ENCODE measurements at regions not wholly inside any gene's neighbourhood (a gene's known extent, or its start where the extent isn't known, plus 50 kb on each side); places are given as distances from the start of the nearest gene placed in this dataset.

DNA sequence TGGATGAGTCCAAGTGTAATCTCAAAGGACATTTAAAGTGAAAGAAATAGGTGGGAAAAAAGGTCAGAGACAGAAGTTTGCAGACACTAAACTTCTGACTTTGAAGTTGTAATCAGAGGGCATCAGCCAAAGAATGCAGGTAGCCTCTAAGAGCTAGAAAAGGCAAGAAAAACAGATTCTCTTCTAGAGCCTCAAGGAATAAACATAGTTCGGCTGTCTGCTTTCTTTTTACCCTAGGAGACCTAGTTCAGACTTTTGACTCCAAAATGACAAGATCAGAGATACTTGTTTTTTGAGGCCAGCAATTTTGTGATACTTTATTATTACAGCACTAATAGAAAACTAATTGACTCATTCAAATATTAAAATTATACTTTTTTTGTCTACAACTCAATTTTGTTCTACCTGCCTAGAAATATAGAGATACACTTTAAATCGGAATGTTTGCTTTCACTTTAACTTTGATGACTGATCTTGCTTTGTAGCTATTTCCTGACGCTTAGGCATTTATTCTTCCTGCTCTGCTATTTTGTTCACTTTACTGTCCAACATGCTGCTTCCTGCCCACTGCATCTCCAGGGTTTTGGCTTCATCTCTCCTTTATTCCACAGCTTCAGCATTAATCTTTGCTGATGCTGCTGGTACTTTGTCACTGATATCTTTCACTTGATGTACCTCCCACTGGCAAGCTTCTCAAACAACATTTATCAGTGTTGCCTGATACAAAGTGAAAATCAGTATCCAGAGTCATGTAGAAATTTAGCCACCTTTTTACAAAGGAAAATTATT is 272.5 kb downstream of the DSEL start:
- FAIRE-seq = no peak
- DNase-seq (ENCODE audit: low spot score in 2 of 2) = no peak

GRCh38 chr18:67242001-67242400 is 274.5 kb downstream of the DSEL start:
- FAIRE-seq (no peak), DNase-seq (ENCODE audit: low spot score in 2 of 2) (no peak)

GRCh38 chr18:67241299-67241698 is 275.2 kb downstream of the DSEL start:
- DNase-seq (ENCODE audit: low spot score in 2 of 2) = no peak
- FAIRE-seq = no peak

DNA sequence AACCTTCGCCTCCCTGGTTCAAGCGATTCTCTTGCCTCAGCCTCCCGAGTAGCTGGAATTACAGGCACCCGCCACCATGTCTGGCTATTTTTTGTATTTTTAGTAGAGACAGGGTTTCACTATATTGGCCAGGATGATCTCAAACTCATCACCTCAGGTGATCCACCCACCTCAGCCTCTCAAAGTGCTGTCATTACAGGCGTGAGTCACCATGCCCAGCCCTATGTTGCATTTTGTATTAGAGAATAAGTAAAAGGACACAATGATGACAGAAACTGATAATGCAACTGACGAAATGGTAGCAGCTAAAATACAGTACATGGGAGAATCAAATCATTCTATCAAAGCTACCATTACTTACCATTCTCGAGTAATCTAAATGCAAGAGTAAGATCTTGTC is 276.7 kb downstream of the DSEL start:
- no peak for FAIRE-seq
- DNase-seq (ENCODE audit: low spot score in 2 of 2) = no peak

- FAIRE-seq (no peak), DNase-seq (ENCODE audit: low spot score in 2 of 2) (no peak)
Observed at GRCh38 chr18:67232991-67233390, 283.5 kb downstream of the DSEL start.

DNA sequence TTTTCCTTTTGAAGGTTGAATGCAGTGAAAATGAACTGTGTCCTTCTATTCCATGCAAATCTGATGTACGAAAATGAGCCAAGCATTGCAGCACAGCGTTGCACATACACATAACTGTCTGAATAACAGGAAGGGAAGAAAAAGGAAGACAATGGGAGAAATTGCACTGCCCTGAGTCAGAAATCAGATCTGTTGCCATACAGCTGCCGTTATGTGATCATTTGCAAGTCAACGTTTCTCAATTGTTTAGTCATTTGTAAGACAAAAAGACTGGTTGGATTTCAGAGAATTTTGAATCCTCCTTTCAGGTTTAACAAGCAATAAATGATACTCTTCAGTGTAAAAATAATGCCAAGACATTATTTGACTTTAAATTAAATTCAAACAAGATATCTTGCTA is 284.1 kb downstream of the DSEL start:
- DNase-seq (ENCODE audit: low spot score in 2 of 2) (no peak), FAIRE-seq (no peak)

DNA sequence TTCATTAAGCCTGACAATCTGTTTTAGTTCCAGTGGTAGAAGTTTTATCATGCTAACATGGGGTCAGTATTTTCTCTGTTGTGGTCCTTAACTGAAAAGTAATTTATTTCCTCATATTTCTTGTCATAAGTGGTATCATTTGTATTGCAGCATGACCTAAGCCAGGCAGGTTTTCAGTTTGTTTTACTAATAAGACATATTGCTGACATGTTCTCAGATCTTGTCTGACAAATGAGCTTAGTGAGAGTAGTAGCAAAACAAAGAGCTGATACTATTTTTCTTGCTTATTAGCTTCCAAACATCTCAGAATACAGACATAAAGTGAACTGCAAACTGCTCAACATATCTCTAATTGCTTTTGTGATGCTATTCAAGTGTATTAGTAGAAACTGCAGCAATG is 293.6 kb downstream of the DSEL start:
- DNase-seq (ENCODE audit: low spot score in 2 of 2) (no peak), FAIRE-seq (no peak)

GRCh38 chr18:67219821-67220220 is 296.7 kb downstream of the DSEL start:
- DNase-seq (ENCODE audit: low spot score in 2 of 2) (no peak), FAIRE-seq (no peak)

DNA sequence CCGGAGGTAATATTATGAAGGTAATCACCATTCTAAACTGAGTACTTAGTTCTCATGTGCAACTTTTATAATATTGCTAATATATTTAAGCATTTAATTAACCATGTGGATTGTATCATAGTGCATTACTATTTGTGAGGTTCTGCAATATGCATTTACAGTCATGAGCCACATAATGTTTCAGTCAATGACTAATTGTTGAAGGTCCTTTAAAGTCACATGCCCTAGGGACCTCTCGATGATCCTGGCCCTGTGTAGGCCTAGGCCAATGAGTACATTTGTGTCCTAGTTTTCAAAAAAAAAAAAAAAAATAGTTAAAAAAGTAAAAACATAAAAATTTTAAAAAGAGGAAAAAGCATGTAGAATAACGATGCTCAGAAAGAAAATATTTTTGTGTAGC is 298.0 kb downstream of the DSEL start:
- no peak for DNase-seq (ENCODE audit: low spot score in 2 of 2)
- FAIRE-seq = no peak

DNA sequence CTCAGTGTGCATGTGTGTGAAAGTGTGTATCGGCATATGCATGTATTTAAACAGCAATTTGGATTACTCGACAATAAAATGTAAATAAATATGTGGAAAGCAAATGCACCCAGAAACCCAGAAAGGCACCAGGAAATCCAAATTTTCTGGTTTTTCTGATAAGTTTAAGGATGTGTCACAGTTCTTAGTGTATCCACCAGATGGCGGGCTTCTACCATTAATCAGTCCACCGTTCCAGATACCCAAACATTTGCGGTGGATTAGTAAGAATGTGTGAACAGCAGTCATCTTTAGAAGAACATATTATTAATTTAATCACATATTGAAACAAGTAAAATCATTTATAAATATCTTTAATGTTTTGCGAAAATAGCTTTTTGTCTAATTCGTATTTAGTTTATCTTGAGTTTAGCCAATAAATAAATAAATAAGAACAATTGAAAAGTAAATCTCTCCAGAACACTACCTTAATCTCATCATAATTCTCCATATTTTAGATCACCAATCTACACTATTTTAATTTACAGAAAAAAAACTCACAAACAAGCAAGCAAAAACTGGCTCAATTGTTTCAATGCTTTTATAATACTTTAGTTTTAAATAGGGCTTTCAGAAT is 298.9 kb downstream of the DSEL start:
- DNase-seq (ENCODE audit: low spot score in 2 of 2) (peak; percentile 33 to 46), FAIRE-seq (peak; percentile 98)

- no peak for FAIRE-seq
- DNase-seq (ENCODE audit: low spot score in 2 of 2) = no peak
Observed at GRCh38 chr18:67216846-67217245, 299.7 kb downstream of the DSEL start.

- FAIRE-seq (no peak), DNase-seq (ENCODE audit: low spot score in 2 of 2) (no peak)
Observed at GRCh38 chr18:67215686-67216085, 300.8 kb downstream of the DSEL start.

DNA sequence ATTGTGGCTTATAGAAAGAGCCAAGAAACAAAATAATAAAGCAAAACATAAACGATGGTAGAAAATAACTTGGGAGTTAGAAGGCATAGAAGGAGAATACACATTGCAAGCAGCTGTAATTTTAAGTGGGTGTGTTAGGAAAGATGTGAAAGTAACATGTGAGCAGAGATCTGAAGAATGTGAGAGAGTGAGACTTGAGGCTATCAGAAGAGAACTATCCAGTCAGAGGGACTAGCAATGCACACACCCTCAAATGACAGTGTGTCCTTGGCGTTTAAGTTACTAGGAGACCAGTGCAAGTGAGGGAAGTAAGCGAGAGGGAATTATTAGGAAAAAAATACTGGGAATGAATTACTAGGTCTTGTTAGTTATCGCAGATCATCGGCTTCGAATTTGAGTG is 304.9 kb downstream of the DSEL start:
- no peak for FAIRE-seq
- DNase-seq (ENCODE audit: low spot score in 2 of 2) = no peak

DNA sequence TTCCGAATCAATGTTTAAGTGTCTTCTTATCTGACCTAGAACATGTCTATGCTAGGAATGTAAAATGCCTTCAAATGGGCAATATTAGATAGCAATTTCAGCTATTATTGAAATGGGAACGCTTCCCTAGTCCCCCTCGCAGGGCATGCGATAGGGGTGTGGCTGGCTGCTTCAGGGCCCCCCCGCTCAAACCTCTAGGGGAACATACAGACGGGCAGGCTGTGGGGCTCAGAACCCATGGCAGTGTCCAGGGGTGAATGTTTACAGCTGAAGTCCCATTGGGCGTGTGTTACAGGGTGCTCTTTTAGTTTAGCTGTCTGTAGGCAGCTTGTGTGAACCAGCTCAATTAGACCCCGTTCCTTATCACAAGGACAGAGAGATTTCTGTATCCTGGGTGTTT is 315.9 kb downstream of the DSEL start:
- FAIRE-seq = no peak
- DNase-seq (ENCODE audit: low spot score in 2 of 2) = no peak

DNA sequence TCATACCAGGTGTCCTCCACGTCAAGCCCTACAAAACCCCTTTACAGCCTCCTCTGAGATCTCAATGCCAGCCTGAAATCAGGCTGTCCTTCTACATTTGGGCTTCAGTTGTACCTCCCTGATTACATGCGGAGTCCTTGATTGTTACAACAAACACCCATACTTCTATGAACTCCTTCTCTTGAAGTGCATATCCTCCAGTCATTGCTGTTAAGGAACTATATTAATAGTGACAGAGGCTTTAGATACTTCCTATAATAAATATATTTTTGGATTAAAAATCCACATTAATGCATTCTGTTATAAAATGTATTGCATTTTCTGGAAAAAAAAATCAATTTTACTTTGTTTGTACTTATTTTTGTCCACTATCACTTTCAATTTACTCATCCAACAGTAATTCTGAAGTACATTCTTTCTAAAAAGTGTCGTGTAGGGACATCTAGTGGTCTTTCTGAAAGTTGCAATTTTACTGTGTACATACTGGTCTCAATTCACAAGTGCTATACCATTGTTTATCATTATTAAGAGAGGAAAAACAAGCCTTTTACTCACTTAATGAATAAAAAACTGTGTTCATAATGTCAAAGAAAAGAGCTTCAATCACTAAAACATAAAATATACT is 316.4 kb downstream of the DSEL start:
- peak in 1 of 2 donors; percentile 5 for DNase-seq (ENCODE audit: low spot score in 2 of 2)
- FAIRE-seq = peak; percentile 97

GRCh38 chr18:67194886-67195285 is 321.6 kb downstream of the DSEL start:
- FAIRE-seq (no peak), DNase-seq (ENCODE audit: low spot score in 2 of 2) (no peak)

GRCh38 chr18:67192535-67192934 is 324.0 kb downstream of the DSEL start:
- no peak for DNase-seq (ENCODE audit: low spot score in 2 of 2)
- no peak for FAIRE-seq

DNA sequence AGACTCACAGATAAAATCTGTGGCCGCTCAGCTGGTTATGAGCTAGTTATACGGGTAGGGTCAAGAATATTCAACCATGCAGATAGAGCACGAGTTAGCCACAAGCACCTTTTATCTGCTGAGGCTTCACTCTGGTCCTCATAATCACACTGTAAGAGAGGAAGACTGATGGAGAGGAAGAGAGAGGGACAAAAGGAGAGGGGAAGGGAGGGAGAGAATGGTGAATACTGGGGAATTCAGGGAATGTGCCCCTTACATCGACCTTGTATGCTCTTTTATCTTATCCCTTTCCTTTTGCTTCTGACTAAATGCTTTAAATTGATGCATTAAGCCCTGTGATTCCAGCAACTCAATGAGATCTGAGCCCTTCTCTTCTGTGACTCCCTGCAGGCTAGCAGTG is 333.1 kb downstream of the DSEL start:
- DNase-seq (ENCODE audit: low spot score in 2 of 2) (no peak), FAIRE-seq (no peak)

- no peak for DNase-seq (ENCODE audit: low spot score in 2 of 2)
- no peak for FAIRE-seq
Observed at GRCh38 chr18:67179726-67180125, 336.8 kb downstream of the DSEL start.

DNA sequence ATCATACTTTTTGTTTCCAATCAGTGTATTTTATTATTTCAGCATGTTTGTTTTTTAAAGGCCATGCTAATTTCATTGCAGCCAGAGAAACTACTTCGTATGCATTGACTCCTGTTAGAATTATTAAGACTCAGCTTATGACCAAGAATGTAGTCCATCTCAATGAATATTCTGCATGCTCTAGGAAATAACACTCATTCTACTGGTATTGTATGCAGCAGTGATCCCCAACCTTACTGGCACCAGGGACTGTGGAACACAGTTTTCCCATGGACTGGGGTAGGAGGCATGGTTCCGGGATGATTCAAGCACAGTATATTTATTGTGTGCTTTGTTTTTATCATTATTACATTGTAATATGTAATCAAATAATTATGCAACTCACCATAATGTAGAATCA is 356.9 kb downstream of the DSEL start:
- DNase-seq (ENCODE audit: low spot score in 2 of 2) (no peak), FAIRE-seq (no peak)

DNA sequence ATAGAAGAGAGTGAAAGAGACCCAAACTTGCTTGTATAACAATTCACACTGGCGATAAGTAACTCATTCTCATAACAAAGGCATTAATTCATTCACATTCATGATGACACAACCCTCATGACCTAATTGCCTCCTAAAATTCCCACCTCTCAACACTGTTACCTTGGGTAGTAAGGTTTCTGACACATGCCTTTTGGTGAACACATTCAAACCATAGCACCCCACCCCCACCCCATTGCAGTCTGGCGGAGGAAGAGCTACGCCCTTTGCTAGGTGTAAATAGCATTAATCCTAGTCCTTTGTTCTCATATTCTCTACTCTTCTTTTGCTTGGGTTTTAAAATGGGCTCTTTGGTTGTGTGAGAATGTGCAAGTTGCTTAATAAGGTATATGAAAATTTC is 361.5 kb downstream of the DSEL start:
- FAIRE-seq (no peak), DNase-seq (ENCODE audit: low spot score in 2 of 2) (no peak)

DNA sequence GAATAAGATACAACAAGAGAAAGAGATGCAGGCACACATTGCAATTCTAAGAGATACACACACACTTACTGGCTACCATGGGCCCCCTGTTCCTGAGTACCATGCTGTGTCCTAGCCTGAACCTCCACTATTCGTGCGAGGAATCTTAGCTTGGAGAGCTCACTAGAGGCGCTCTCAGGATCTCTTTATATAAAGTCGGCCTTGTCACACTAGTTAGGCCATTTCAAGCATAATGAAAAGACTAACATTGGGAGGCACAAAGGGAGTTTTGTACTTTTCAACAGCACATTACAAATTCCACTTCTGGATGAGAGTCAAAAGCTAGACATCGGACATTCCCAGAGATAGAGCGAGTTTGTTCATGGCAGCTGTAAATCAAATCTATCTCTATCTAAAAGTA is 365.2 kb downstream of the DSEL start:
- peak; percentile 97 for FAIRE-seq
- DNase-seq (ENCODE audit: low spot score in 2 of 2) = peak; percentile 25 to 40
